Fibroblast of lung (primary cell): ENCODE measurements at regions not wholly inside any gene's neighbourhood (a gene's known extent, or its start where the extent isn't known, plus 50 kb on each side); places are given as distances from the start of the nearest gene placed in this dataset.

Source experiments
- DNase-seq, 2 donors: peaks; one replicate each; pipeline versions ENCODE4 v3.0.0 to v3.0.0-alpha.2; 2010; ENCODE audit warnings: low read depth in 2 of 2
- H2AFZ ChIP-seq: 2 replicates; pipeline ENCODE4 v1.5.1; 2012; ENCODE audit warnings: low read length, control low read depth, inconsistent platforms
- H3K27ac ChIP-seq: 2 replicates; pipeline ENCODE4 v1.5.1; 2011; ENCODE audit warnings: low read length, control low read depth; ENCODE audit not compliant: insufficient read depth
- H3K27me3 ChIP-seq: 2 replicates; pipeline ENCODE4 v1.5.1; 2011; ENCODE audit warnings: mild to moderate bottlenecking, low read length; ENCODE audit not compliant: control insufficient read depth, insufficient read depth
- H3K36me3 ChIP-seq: 2 replicates; pipeline ENCODE4 v1.5.1; 2011; ENCODE audit warnings: low read length; ENCODE audit not compliant: control insufficient read depth, insufficient read depth
- H3K4me1 ChIP-seq: 2 replicates; pipeline ENCODE4 v1.5.1; 2011; ENCODE audit warnings: low read length; ENCODE audit not compliant: control insufficient read depth, insufficient read depth; ENCODE audit errors: extremely low read depth
- H3K4me2 ChIP-seq: 2 replicates; pipeline ENCODE4 v1.5.1; 2011; ENCODE audit warnings: low read length, control low read depth; ENCODE audit not compliant: insufficient read depth; ENCODE audit errors: extremely low read depth
- H3K4me3 ChIP-seq, 4 experiments: fragments of 200-600 bp in 1 of 4; sonication (generic) in 1 of 4; replicated peaks in 1 of 4; 2 replicates each; pipeline ENCODE4 v1.5.1; 2011 to 2016; ENCODE audit warnings: low read length in 4 of 4, low read depth in 3 of 4, mild to moderate bottlenecking in 3 of 4, control low read depth in 2 of 4, inconsistent platforms in 1 of 4, mixed read lengths in 1 of 4; ENCODE audit not compliant: insufficient read depth in 1 of 4; ENCODE audit errors: control extremely low read depth in 1 of 4
- H3K79me2 ChIP-seq: 2 replicates; pipeline ENCODE4 v1.5.1; 2012; ENCODE audit warnings: mild to moderate bottlenecking, low read length, inconsistent platforms; ENCODE audit not compliant: control insufficient read depth, insufficient read depth
- H3K9ac ChIP-seq: 2 replicates; pipeline ENCODE4 v1.5.1; 2011; ENCODE audit warnings: mild to moderate bottlenecking, low read length, control low read depth; ENCODE audit not compliant: insufficient read depth
- H3K9me3 ChIP-seq: 2 replicates; pipeline ENCODE4 v1.5.1; 2012; ENCODE audit warnings: low read depth, low read length; ENCODE audit not compliant: control insufficient read depth, insufficient read depth
- H4K20me1 ChIP-seq: 2 replicates; pipeline ENCODE4 v1.5.1; 2011; ENCODE audit warnings: low read length; ENCODE audit not compliant: control insufficient read depth, insufficient read depth; ENCODE audit errors: extremely low read depth
- CTCF ChIP-seq, 2 donors: IDR thresholded peaks in 1 of 2; conservative IDR thresholded peaks in 1 of 2; 1 replicate in 1 of 2; 2 replicates in 1 of 2; pipeline ENCODE4 v1.5.1; 2011 to 2012; ENCODE audit warnings: low read length in 2 of 2, control low read depth in 1 of 2, inconsistent platforms in 1 of 2, low read depth in 1 of 2, mild to moderate bottlenecking in 1 of 2
- EZH2 ChIP-seq: IDR thresholded peaks from 2 replicates; pipeline ENCODE4 v1.5.1; 2012; ENCODE audit warnings: low read length, control low read depth, mild to moderate bottlenecking; ENCODE audit errors: missing control alignments

- no peak overlapping the region for H3K4me2 ChIP-seq
- no peak overlapping the region for H3K9ac ChIP-seq
- DNase-seq: no peak
- H3K4me3 ChIP-seq: no peak overlapping the region
- H3K27ac ChIP-seq: no peak overlapping the region
- no peak overlapping the region for H2AFZ ChIP-seq
- no peaks in the 10 kb centered on the region for H3K27me3 ChIP-seq
- TF ChIP-seq CTCF (conservative IDR thresholded peaks at IDR 0.05 in 1 of 2, IDR thresholded peaks at IDR 0.05 in 1 of 2; ENCODE audit: low read depth in 1 of 2, low read length in 2 of 2) (no peak), EZH2 (no peak)
- H3K9me3 ChIP-seq: no peaks in the 10 kb centered on the region
- no peaks in the 10 kb centered on the region for H4K20me1 ChIP-seq
- no peaks in the 10 kb centered on the region for H3K79me2 ChIP-seq
- no peaks in the 10 kb centered on the region for H3K36me3 ChIP-seq
- peaks cover 12% of the 10 kb centered on the region for H3K4me1 ChIP-seq
These were observed 123.1 kb upstream of the UBE2E1 start for GRCh38 chr3:23682646-23683045.

- peak overlapping the region; percentile 79 for H3K27ac ChIP-seq
- H3K4me2 ChIP-seq: peak overlapping the region; percentile 32
- TF ChIP-seq EZH2: no peak
- no peak for TF ChIP-seq CTCF (conservative IDR thresholded peaks at IDR 0.05 in 1 of 2, IDR thresholded peaks at IDR 0.05 in 1 of 2; ENCODE audit: low read depth in 1 of 2, low read length in 2 of 2)
- H4K20me1 ChIP-seq: no peaks in the 10 kb centered on the region
- no peaks in the 10 kb centered on the region for H3K27me3 ChIP-seq
- H3K4me3 ChIP-seq: no peak overlapping the region
- H3K9me3 ChIP-seq: no peaks in the 10 kb centered on the region
- H3K36me3 ChIP-seq: no peaks in the 10 kb centered on the region
- no peak overlapping the region for H3K9ac ChIP-seq
- DNase-seq: peak; percentile 98 to 99
- H3K4me1 ChIP-seq: peaks cover 12% of the 10 kb centered on the region
- no peaks in the 10 kb centered on the region for H3K79me2 ChIP-seq
- no peak overlapping the region for H2AFZ ChIP-seq
These were observed 120.1 kb upstream of the UBE2E1 start for GRCh38 chr3:23685541-23686258.

GRCh38 chr3:23686519-23686918 is 119.2 kb upstream of the UBE2E1 start:
- Histone ChIP-seq H3K4me1 (peaks cover 12% of the 10 kb centered on the region), H3K36me3 (no peaks in the 10 kb centered on the region), H3K9me3 (no peaks in the 10 kb centered on the region), H3K4me2 (peak overlapping the region; percentile 32), H3K79me2 (no peaks in the 10 kb centered on the region), H4K20me1 (no peaks in the 10 kb centered on the region), H3K27ac (peak overlapping the region; percentile 61), H3K9ac (no peak overlapping the region), H3K27me3 (no peaks in the 10 kb centered on the region), H3K4me3 (no peak overlapping the region), H2AFZ (no peak overlapping the region)
- no peak for DNase-seq
- no peak for TF ChIP-seq EZH2
- no peak for TF ChIP-seq CTCF (conservative IDR thresholded peaks at IDR 0.05 in 1 of 2, IDR thresholded peaks at IDR 0.05 in 1 of 2; ENCODE audit: low read depth in 1 of 2, low read length in 2 of 2)
